ENCODE measurements at regions not wholly inside any gene's neighbourhood (a gene's known extent, or its start where the extent isn't known, plus 50 kb on each side); places are given as distances from the start of the nearest gene placed in this dataset.
A peak's percentile ranks its signal among the peaks of the same experiment; 100 is the strongest.

DNA sequence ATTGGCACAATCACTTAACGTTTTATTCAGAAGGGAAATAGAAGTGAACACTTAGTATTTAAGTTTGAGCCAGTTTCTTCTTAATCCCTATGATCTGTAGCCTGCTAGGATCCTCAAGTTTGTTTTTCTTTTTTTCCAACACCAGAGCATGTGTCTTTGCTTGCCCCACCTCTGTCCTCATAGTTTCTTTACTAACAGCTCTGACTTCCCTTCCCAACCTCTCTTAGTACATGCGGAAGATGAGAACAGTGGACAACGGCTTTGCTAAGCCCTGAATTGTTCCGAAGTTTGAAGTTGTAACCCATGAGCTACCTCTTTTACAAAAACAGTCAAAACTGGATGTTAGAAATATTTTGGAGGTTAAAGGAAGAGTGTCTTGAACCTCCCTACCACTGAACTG lies 61.7 kb upstream of the TAF11L2 start:
- TF ChIP-seq, protein P1, sequence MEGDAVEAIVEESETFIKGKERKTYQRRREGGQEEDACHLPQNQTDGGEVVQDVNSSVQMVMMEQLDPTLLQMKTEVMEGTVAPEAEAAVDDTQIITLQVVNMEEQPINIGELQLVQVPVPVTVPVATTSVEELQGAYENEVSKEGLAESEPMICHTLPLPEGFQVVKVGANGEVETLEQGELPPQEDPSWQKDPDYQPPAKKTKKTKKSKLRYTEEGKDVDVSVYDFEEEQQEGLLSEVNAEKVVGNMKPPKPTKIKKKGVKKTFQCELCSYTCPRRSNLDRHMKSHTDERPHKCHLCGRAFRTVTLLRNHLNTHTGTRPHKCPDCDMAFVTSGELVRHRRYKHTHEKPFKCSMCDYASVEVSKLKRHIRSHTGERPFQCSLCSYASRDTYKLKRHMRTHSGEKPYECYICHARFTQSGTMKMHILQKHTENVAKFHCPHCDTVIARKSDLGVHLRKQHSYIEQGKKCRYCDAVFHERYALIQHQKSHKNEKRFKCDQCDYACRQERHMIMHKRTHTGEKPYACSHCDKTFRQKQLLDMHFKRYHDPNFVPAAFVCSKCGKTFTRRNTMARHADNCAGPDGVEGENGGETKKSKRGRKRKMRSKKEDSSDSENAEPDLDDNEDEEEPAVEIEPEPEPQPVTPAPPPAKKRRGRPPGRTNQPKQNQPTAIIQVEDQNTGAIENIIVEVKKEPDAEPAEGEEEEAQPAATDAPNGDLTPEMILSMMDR (IDR thresholded peaks at IDR 0.05) = no peak
- peak overlapping the region; percentile 82 for H3K27ac Mint-ChIP-seq
- H3K4me1 Mint-ChIP-seq = peaks cover 29% of the 10 kb centered on the region
- ChIA-PET POLR2A (interaction anchor here (0.6 to 1.6 kb wide), 2 partner anchors 80 to 220 kb away, joined by 4 to 6 read pairs; no protein-coding TSS in a partner anchor), CTCF (no interaction called here)
- peaks cover 11% of the 10 kb centered on the region for H3K9me3 Mint-ChIP-seq
- H3K36me3 Mint-ChIP-seq (ENCODE audit: low read depth) = no peaks in the 10 kb centered on the region
- DNase-seq = no peak
- peak; percentile 67 for ATAC-seq (ENCODE audit: low read depth)
- H3K4me3 Mint-ChIP-seq = peak overlapping the region; percentile 79
- intact Hi-C loops (cut with micrococcal nuclease) = loop anchor here (1.0 to 5.0 kb wide), 3 partner anchors 119 to 219 kb away; partner anchors contain the start of gene BASP1
- no peaks in the 10 kb centered on the region for H3K27me3 Mint-ChIP-seq

GRCh38 chr5:17436761-17437221 lies 61.2 kb upstream of the TAF11L2 start:
- ChIA-PET POLR2A (interaction anchor here (1.0 to 1.6 kb wide), 2 partner anchors 118 to 221 kb away, joined by 6 to 10 read pairs; no protein-coding TSS in a partner anchor), CTCF (no interaction called here)
- ATAC-seq (ENCODE audit: low read depth) (peak; percentile 82), DNase-seq (no peak)
- intact Hi-C loops (cut with micrococcal nuclease) = loop anchor here (1.0 to 5.0 kb wide), 3 partner anchors 119 to 219 kb away; partner anchors contain the start of gene BASP1
- TF ChIP-seq, protein P1 (IDR thresholded peaks at IDR 0.05) = no peak
- Mint-ChIP-seq H3K4me3 (peak overlapping the region; percentile 79), H3K9me3 (peaks cover 11% of the 10 kb centered on the region), H3K27me3 (no peaks in the 10 kb centered on the region), H3K27ac (peak overlapping the region; percentile 82), H3K36me3 (ENCODE audit: low read depth) (no peaks in the 10 kb centered on the region), H3K4me1 (peaks cover 27% of the 10 kb centered on the region)

GRCh38 chr5:17438027-17438426 lies 60.0 kb upstream of the TAF11L2 start:
- Mint-ChIP-seq H3K27me3 (no peaks in the 10 kb centered on the region), H3K4me1 (peaks cover 20% of the 10 kb centered on the region), H3K9me3 (peaks cover 11% of the 10 kb centered on the region), H3K36me3 (ENCODE audit: low read depth) (no peaks in the 10 kb centered on the region), H3K4me3 (no peak overlapping the region), H3K27ac (no peak overlapping the region)
- DNase-seq = no peak
- intact Hi-C loops (cut with micrococcal nuclease) = loop anchor here (5.0 kb wide), 1 partner anchor 121 kb away; no protein-coding TSS in a partner anchor
- CTCF ChIA-PET = interaction anchor here (0.9 kb wide), 1 partner anchor 222 kb away, joined by 3 read pairs; no protein-coding TSS in a partner anchor
- no peak for ATAC-seq (ENCODE audit: low read depth)
- TF ChIP-seq, protein P1 (IDR thresholded peaks at IDR 0.05) = no peak
- POLR2A ChIA-PET = interaction anchor here (1.0 kb wide), 1 partner anchor 119 kb away, joined by 10 read pairs; no protein-coding TSS in a partner anchor

GRCh38 chr5:17439956-17440355 lies 58.1 kb upstream of the TAF11L2 start:
- POLR2A ChIA-PET = interaction anchor here (0.8 kb wide), 1 partner anchor 222 kb away, joined by 3 read pairs; the partner anchor contains the start of gene BASP1
- Mint-ChIP-seq H3K4me1 (peaks cover 20% of the 10 kb centered on the region), H3K27ac (no peak overlapping the region), H3K9me3 (peaks cover 11% of the 10 kb centered on the region), H3K27me3 (no peaks in the 10 kb centered on the region), H3K36me3 (ENCODE audit: low read depth) (no peaks in the 10 kb centered on the region), H3K4me3 (no peak overlapping the region)
- ATAC-seq (ENCODE audit: low read depth) = no peak
- CTCF ChIA-PET = no interaction called here
- DNase-seq = no peak
- intact Hi-C loops (cut with micrococcal nuclease) = loop anchor here (5.0 kb wide), 1 partner anchor 123 kb away; no protein-coding TSS in a partner anchor
- TF ChIP-seq, protein P1 (IDR thresholded peaks at IDR 0.05) = no peak

DNA sequence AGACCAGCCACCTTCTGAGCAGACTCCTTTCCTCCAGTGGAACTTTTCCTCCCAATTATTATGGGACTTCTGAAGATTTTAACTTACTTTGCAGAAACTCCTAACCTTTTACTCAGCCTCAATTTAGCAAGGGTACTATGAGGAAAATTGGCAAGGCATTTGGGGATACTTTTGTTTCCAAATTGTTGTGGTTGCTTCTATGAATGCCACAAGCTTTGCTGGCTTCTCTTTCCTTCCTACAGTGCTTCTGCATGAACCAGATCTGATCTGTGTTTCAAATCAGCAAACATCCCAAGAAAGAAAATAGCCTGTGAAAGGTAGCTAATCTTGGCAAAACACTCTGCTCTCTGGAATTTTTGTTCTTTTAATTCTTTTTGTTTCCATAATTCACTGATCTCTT lies 57.3 kb upstream of the TAF11L2 start:
- no peak overlapping the region for H3K27ac Mint-ChIP-seq
- no peak for DNase-seq
- H3K4me3 Mint-ChIP-seq = no peak overlapping the region
- H3K9me3 Mint-ChIP-seq = peaks cover 11% of the 10 kb centered on the region
- H3K4me1 Mint-ChIP-seq = peaks cover 17% of the 10 kb centered on the region
- intact Hi-C loops (cut with micrococcal nuclease) = no loop called here
- H3K27me3 Mint-ChIP-seq = no peaks in the 10 kb centered on the region
- ChIA-PET POLR2A (no interaction called here), CTCF (no interaction called here)
- ATAC-seq (ENCODE audit: low read depth) = no peak
- H3K36me3 Mint-ChIP-seq (ENCODE audit: low read depth) = no peaks in the 10 kb centered on the region
- TF ChIP-seq, protein P1 (IDR thresholded peaks at IDR 0.05) = no peak

Measured in activated B cell treated with CpG ODN at 0.5 μM for 24 hours (primary cell).